CD14-positive monocyte (primary cell): ENCODE measurements at regions not wholly inside any gene's neighbourhood (a gene's known extent, or its start where the extent isn't known, plus 50 kb on each side); places are given as distances from the start of the nearest gene placed in this dataset.

Experiments
- DNase-seq, 3 donors: peaks; one replicate each; pipeline ENCODE4 v3.0.0-alpha.2; 2011 to 2022
- H2AFZ ChIP-seq: 2 replicates; pipeline ENCODE4 v1.6.0; 2012; ENCODE audit warnings: mild to moderate bottlenecking, low read depth, low read length, inconsistent platforms; ENCODE audit not compliant: insufficient read depth, poor library complexity, severe bottlenecking
- H3K27ac ChIP-seq, 2 donors: 1 replicate in 1 of 2; 2 replicates in 1 of 2; pipeline ENCODE4 v1.5.1; 2012 to 2013; ENCODE audit warnings: low read length in 2 of 2, control low read depth in 1 of 2, inconsistent platforms in 1 of 2, low read depth in 1 of 2, mild to moderate bottlenecking in 1 of 2
- H3K27me3 ChIP-seq, 2 donors: one replicate each; pipeline versions ENCODE4 v1.6.0 to v1.6.1; 2011 to 2013; ENCODE audit warnings: low read length in 2 of 2; ENCODE audit not compliant: control insufficient read depth in 2 of 2, insufficient read depth in 2 of 2
- H3K36me3 ChIP-seq, 2 donors: replicated peaks in 1 of 2; 1 replicate in 1 of 2; 2 replicates in 1 of 2; pipeline versions ENCODE4 v1.5.1 to v1.6.1; 2012 to 2013; ENCODE audit warnings: low read length in 2 of 2, control low read depth in 1 of 2, inconsistent platforms in 1 of 2, mild to moderate bottlenecking in 1 of 2; ENCODE audit not compliant: insufficient read depth in 2 of 2, control insufficient read depth in 1 of 2
- H3K4me1 ChIP-seq, 2 donors: 1 replicate in 1 of 2; 2 replicates in 1 of 2; pipeline versions ENCODE4 v1.5.1 to v1.6.1; 2012 to 2013; ENCODE audit warnings: low read length in 2 of 2, control low read depth in 1 of 2, inconsistent platforms in 1 of 2, mild to moderate bottlenecking in 1 of 2, moderate library complexity in 1 of 2; ENCODE audit not compliant: insufficient read depth in 2 of 2, control insufficient read depth in 1 of 2
- H3K4me2 ChIP-seq: replicated peaks from 2 replicates; pipeline ENCODE3; 2012; ENCODE audit warnings: low read length, moderate library complexity, mild to moderate bottlenecking; ENCODE audit not compliant: poor library complexity, severe bottlenecking; ENCODE audit errors: extremely low read depth
- H3K4me3 ChIP-seq, 3 experiments: fragments of 200-600 bp in 1 of 3; sonication (generic) in 1 of 3; replicated peaks in 1 of 3; 1 replicate in 2 of 3; 2 replicates in 1 of 3; pipeline ENCODE4 v1.5.1; 2011 to 2013; ENCODE audit warnings: low read length in 3 of 3, mild to moderate bottlenecking in 3 of 3, control low read depth in 2 of 3, low read depth in 2 of 3, inconsistent platforms in 1 of 3, moderate library complexity in 1 of 3
- H3K79me2 ChIP-seq: 2 replicates; pipeline ENCODE4 v1.6.0; 2012; ENCODE audit warnings: mild to moderate bottlenecking, control low read depth, inconsistent platforms, low read length, moderate library complexity; ENCODE audit not compliant: insufficient read depth
- H3K9ac ChIP-seq: 2 replicates; pipeline ENCODE4 v1.6.0; 2017; ENCODE audit warnings: low read length, mild to moderate bottlenecking; ENCODE audit not compliant: insufficient read depth, poor library complexity, severe bottlenecking
- H3K9me3 ChIP-seq, 2 donors: replicated peaks in 1 of 2; 1 replicate in 1 of 2; 2 replicates in 1 of 2; pipeline versions ENCODE4 v1.5.1 to v1.6.1; 2012 to 2013; ENCODE audit warnings: low read length in 2 of 2, control low read depth in 1 of 2; ENCODE audit not compliant: control insufficient read depth in 1 of 2, insufficient read depth in 1 of 2
- H4K20me1 ChIP-seq: 2 replicates; pipeline ENCODE4 v1.6.0; 2012; ENCODE audit warnings: mild to moderate bottlenecking, low read length, control low read depth, moderate library complexity; ENCODE audit not compliant: insufficient read depth
- H3K27ac Mint-ChIP-seq, 7 donors: one replicate each; pipeline ENCODE4 v1.8.0; 2020; ENCODE audit warnings: mild to moderate bottlenecking in 7 of 7, mixed read lengths in 7 of 7, moderate library complexity in 6 of 7, inconsistent platforms in 2 of 7
- H3K27me3 Mint-ChIP-seq, 3 donors: one replicate each; pipeline ENCODE4 v1.8.0; 2021 to 2022; ENCODE audit warnings: low read depth in 3 of 3, mild to moderate bottlenecking in 3 of 3, mixed read lengths in 3 of 3, moderate library complexity in 3 of 3, inconsistent platforms in 1 of 3
- H3K36me3 Mint-ChIP-seq, 2 donors: one replicate each; pipeline ENCODE4 v1.8.0; 2020; ENCODE audit warnings: mixed read lengths in 2 of 2, inconsistent platforms in 1 of 2, mild to moderate bottlenecking in 1 of 2
- H3K4me1 Mint-ChIP-seq: one replicate; pipeline ENCODE4 v1.8.0; 2020; ENCODE audit warnings: mild to moderate bottlenecking, mixed read lengths
- H3K4me3 Mint-ChIP-seq, 2 donors: one replicate each; pipeline ENCODE4 v1.8.0; 2020; ENCODE audit warnings: mild to moderate bottlenecking in 2 of 2, mixed read lengths in 2 of 2, moderate library complexity in 1 of 2
- H3K9me3 Mint-ChIP-seq, 7 donors: one replicate each; pipeline ENCODE4 v1.8.0; 2020 to 2022; ENCODE audit warnings: mixed read lengths in 7 of 7, mild to moderate bottlenecking in 6 of 7, moderate library complexity in 6 of 7, inconsistent platforms in 2 of 7
- CTCF ChIP-seq: fragments of 200-600 bp; IDR thresholded peaks from one replicate; pipeline ENCODE4 v1.8.0; 2022; ENCODE audit warnings: antibody characterized with exemption, mild to moderate bottlenecking
- WGBS: methylation state at CpG from one replicate; pipeline ENCODE4 v1.1.5; 2013; ENCODE audit warnings: missing lambda C conversion rate; ENCODE audit not compliant: insufficient coverage; 5-methylcytosine and 5-hydroxymethylcytosine counted together
- intact Hi-C, 2 donors: fragments of 100-400 bp; cut with micrococcal nuclease; formaldehyde crosslinking; loops; one replicate each; pipeline versions ENCODE4 v1.15.0 to v1.15.1; 2023

- Histone ChIP-seq H3K9me3 (no peaks in the 10 kb centered on the region), H3K4me2 (no peak overlapping the region), H3K4me3 (no peak overlapping the region), H3K27ac (no peak overlapping the region), H3K27me3 (no peaks in the 10 kb centered on the region), H3K79me2 (no peaks in the 10 kb centered on the region), H4K20me1 (no peaks in the 10 kb centered on the region), H2AFZ (no peak overlapping the region), H3K36me3 (no peaks in the 10 kb centered on the region), H3K4me1 (no peaks in the 10 kb centered on the region), H3K9ac (no peak overlapping the region)
- Mint-ChIP-seq H3K9me3 (peaks cover 0 to 15% (median 8%) of the 10 kb centered on the region in 7 donors), H3K4me3 (no peak overlapping the region), H3K27me3 (peaks cover 0 to 3% (median 2%) of the 10 kb centered on the region in 3 donors), H3K36me3 (no peaks in the 10 kb centered on the region), H3K27ac (no peak overlapping the region), H3K4me1 (no peaks in the 10 kb centered on the region)
- DNase-seq = no peak
- no CpG with 5 or more reads among the region's 2 CpGs for WGBS
- TF ChIP-seq CTCF = no peak
- intact Hi-C loops = no loop called here
Measured at GRCh38 chr5:27252911-27253310, 214.5 kb upstream of the CDH9 start.

- Mint-ChIP-seq H3K27me3 (no peaks in the 10 kb centered on the region), H3K4me3 (no peak overlapping the region), H3K27ac (no peak overlapping the region), H3K9me3 (peaks cover 0 to 6% (median 2%) of the 10 kb centered on the region in 7 donors), H3K36me3 (no peaks in the 10 kb centered on the region), H3K4me1 (peaks cover 2% of the 10 kb centered on the region)
- Histone ChIP-seq H3K27me3 (no peaks in the 10 kb centered on the region), H3K4me2 (no peak overlapping the region), H3K79me2 (no peaks in the 10 kb centered on the region), H3K9me3 (peaks cover 0 to 4% of the 10 kb centered on the region in 2 donors), H3K27ac (no peak overlapping the region), H3K4me1 (no peaks in the 10 kb centered on the region), H2AFZ (no peak overlapping the region), H3K36me3 (no peaks in the 10 kb centered on the region), H3K4me3 (no peak overlapping the region), H3K9ac (no peak overlapping the region), H4K20me1 (no peaks in the 10 kb centered on the region)
- DNase-seq = no peak
- WGBS = 40% methylated on average over 1 of the region's 2 CpGs
- intact Hi-C loops = no loop called here
- TF ChIP-seq CTCF = no peak
Measured at GRCh38 chr5:27242258-27242626, 203.9 kb upstream of the CDH9 start.
